Esophagus squamous epithelium (tissue), 5 donors: ENCODE measurements at regions not wholly inside any gene's neighbourhood (a gene's known extent, or its start where the extent isn't known, plus 50 kb on each side); places are given as distances from the start of the nearest gene placed in this dataset.

Experiments
- DNase-seq: peaks from one replicate; lab custom pipeline; 2025; lab: John Stamatoyannopoulos, UW
- H3K27ac ChIP-seq, 4 donors: fragments of 200-600 bp; sonication (generic); one replicate each; pipeline ENCODE4 v1.5.1; 2016 to 2019; ENCODE audit warnings: mild to moderate bottlenecking in 1 of 4
- H3K27me3 ChIP-seq, 4 donors: fragments of 200-600 bp; sonication (generic); 1 replicate in 3 of 4; 2 replicates in 1 of 4; pipeline versions ENCODE4 v1.5.1 to v1.6.0; 2017 to 2021; ENCODE audit warnings: antibody characterized with exemption in 1 of 4
- H3K36me3 ChIP-seq, 3 donors: fragments of 200-600 bp; sonication (generic); one replicate each; pipeline ENCODE4 v1.5.1; 2016 to 2019
- H3K4me1 ChIP-seq, 3 donors: fragments of 200-600 bp; sonication (generic); one replicate each; pipeline ENCODE4 v1.5.1; 2017 to 2019
- H3K4me3 ChIP-seq, 4 donors: fragments of 200-600 bp; sonication (generic); 1 replicate in 3 of 4; 2 replicates in 1 of 4; pipeline ENCODE4 v1.5.1; 2016 to 2019; ENCODE audit warnings: mild to moderate bottlenecking in 2 of 4, moderate library complexity in 1 of 4
- H3K9me3 ChIP-seq, 3 donors: fragments of 200-600 bp; sonication (generic); one replicate each; pipeline ENCODE4 v1.5.1; 2016 to 2019
- POLR2A ChIP-seq, 4 donors: fragments of 450-650 bp; IDR thresholded peaks; one replicate each; pipeline ENCODE4 v1.6.1; 2017; ENCODE audit warnings: antibody characterized with exemption in 4 of 4, mild to moderate bottlenecking in 4 of 4, moderate library complexity in 3 of 4
- WGBS, 2 donors: methylation state at CpG; one replicate each; pipeline ENCODE4 v1.1.5; 2018; 5-methylcytosine and 5-hydroxymethylcytosine counted together
- intact Hi-C: fragments of 100-400 bp; cut with DNase I; formaldehyde crosslinking; loops from one replicate; pipeline ENCODE4 v1.15.0; 2022
- TF ChIP-seq, protein P1 (sequence below), 6 experiments: fragments of 450-650 bp in 4 of 6; fragments of 200-600 bp in 2 of 6; sonication (generic) in 2 of 6; IDR thresholded peaks; one replicate each; pipeline ENCODE4 v1.5.1; 2016 to 2019; ENCODE audit warnings: antibody characterized with exemption in 6 of 6, mild to moderate bottlenecking in 4 of 6, moderate library complexity in 4 of 6
- donor health status: DM: yes; HTN: yes; CAD: no.

DNA sequence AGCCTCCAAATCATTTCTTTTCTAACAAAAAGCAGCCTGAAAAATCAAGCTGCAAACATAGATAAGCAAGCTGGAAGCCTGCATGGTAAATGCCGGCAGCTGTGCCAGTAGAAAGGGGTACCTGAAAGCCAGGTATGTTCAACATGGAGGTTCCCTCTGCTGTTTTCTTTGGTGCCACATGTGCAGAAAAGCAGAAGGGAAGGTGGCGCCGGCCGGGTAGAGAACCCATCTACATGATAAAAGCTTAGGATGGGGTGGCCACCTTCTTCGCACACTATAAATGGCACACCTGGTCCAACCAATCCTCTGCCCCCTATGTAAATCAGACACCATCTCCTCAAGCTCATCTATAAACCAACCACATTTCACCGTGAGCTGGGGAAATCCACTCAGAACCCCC is 268.9 kb upstream of the IRX2 start:
- Histone ChIP-seq H3K27ac (no peak overlapping the region), H3K9me3 (no peaks in the 10 kb centered on the region), H3K27me3 (no peaks in the 10 kb centered on the region), H3K4me3 (no peak overlapping the region), H3K36me3 (no peaks in the 10 kb centered on the region), H3K4me1 (no peaks in the 10 kb centered on the region)
- TF ChIP-seq, protein P1, sequence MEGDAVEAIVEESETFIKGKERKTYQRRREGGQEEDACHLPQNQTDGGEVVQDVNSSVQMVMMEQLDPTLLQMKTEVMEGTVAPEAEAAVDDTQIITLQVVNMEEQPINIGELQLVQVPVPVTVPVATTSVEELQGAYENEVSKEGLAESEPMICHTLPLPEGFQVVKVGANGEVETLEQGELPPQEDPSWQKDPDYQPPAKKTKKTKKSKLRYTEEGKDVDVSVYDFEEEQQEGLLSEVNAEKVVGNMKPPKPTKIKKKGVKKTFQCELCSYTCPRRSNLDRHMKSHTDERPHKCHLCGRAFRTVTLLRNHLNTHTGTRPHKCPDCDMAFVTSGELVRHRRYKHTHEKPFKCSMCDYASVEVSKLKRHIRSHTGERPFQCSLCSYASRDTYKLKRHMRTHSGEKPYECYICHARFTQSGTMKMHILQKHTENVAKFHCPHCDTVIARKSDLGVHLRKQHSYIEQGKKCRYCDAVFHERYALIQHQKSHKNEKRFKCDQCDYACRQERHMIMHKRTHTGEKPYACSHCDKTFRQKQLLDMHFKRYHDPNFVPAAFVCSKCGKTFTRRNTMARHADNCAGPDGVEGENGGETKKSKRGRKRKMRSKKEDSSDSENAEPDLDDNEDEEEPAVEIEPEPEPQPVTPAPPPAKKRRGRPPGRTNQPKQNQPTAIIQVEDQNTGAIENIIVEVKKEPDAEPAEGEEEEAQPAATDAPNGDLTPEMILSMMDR (IDR thresholded peaks at IDR 0.05) = no peak
- TF ChIP-seq POLR2A (IDR thresholded peaks at IDR 0.05) = no peak
- intact Hi-C loops = no loop called here
- no peak for DNase-seq
- 88% methylated on average over 6 of the region's 6 CpGs for WGBS, 2 donors

DNA sequence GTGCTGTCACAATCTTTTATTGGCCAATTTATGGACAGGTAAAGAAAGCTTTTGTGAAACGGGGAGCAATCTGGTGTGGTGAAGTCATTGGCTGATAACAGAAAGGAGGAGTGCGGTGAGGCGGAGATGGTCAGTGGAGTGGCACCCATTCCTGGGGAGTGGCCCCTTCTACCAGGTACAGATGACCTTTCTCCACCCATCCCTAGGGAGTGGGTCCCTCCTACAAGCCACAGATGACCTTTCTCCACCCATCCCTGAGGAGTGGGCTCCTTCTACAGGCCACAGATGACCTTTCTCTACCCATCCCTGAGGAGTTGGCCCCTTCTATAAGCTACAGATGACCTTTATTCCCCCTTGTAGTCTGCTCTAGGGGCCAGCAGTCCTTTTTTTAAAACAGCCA is 267.6 kb upstream of the IRX2 start:
- H3K4me3 ChIP-seq = no peak overlapping the region
- H3K27ac ChIP-seq = no peak overlapping the region
- H3K36me3 ChIP-seq = no peaks in the 10 kb centered on the region
- no peaks in the 10 kb centered on the region for H3K9me3 ChIP-seq
- TF ChIP-seq, protein P1 (IDR thresholded peaks at IDR 0.05) = no peak
- TF ChIP-seq POLR2A (IDR thresholded peaks at IDR 0.05) = no peak
- WGBS, 2 donors = 94 to 97% methylated on average over 2 to 3 of the region's 3 CpGs
- intact Hi-C loops = no loop called here
- no peaks in the 10 kb centered on the region for H3K27me3 ChIP-seq
- DNase-seq = no peak
- H3K4me1 ChIP-seq = no peaks in the 10 kb centered on the region

DNA sequence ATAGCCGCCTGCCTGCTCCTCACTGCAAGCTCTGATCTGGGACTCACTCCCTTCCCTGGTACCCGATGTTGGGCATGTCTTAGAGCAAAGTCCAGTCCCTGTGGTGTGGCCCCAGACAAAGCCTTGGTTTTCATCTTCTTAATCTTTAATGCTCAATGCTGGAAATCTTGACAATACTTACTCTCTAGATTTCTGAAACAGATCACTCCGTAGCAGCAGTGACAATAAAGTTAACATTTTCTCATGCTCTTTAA is 260.2 kb upstream of the IRX2 start:
- Histone ChIP-seq H3K4me3 (no peak overlapping the region), H3K27me3 (no peaks in the 10 kb centered on the region), H3K27ac (no peak overlapping the region), H3K9me3 (no peaks in the 10 kb centered on the region), H3K36me3 (no peaks in the 10 kb centered on the region), H3K4me1 (peaks cover 0 to 5% (median 0%) of the 10 kb centered on the region in 3 donors)
- DNase-seq = no peak
- WGBS, 2 donors = 56 to 82% methylated on average over 3 of the region's 3 CpGs
- no peak for TF ChIP-seq POLR2A (IDR thresholded peaks at IDR 0.05)
- TF ChIP-seq, protein P1 (IDR thresholded peaks at IDR 0.05) = no peak
- intact Hi-C loops = no loop called here

DNA sequence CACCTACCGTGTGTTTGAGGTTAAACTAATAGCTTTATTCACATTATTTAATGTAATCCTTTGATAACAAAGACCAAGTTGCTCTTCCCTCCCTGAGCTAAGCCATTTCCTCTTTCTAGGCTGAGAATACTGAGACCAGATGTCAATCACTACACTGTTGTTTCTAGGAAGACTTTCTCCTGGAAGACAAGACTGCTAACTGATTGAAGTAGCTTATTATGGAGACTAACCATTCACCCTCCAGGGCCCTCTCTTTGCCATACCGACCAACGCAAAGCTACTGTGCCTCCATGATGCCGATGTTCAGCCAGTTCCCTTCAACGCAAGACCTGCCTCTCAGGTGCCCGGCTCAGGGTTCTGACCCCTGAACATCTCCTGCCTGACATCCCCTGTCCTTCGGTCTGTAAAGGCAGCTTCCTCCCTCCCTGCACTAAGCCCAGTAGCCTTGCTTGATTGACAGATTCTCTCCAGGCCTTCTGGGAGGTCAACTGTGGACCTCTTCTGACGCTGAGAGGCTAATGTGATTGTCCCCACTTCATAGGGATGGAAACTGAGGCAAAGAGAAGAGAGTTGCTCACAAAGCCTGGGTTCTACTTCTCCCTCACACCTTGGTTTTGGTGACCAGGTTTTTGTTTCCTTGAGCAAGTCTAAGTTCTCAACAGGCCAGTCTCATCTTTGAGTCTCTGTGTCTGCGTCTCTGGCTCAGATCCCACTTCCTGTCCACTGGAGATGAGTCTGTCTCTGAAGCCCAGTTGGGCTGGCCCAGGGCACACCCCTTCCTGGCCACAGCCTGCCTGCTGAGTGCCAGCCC is 259.7 kb upstream of the IRX2 start:
- H3K27me3 ChIP-seq = no peaks in the 10 kb centered on the region
- peaks cover 0 to 5% (median 0%) of the 10 kb centered on the region in 3 donors for H3K4me1 ChIP-seq
- H3K9me3 ChIP-seq = no peaks in the 10 kb centered on the region
- intact Hi-C loops = no loop called here
- no peak overlapping the region for H3K4me3 ChIP-seq
- DNase-seq = no peak
- no peak overlapping the region for H3K27ac ChIP-seq
- TF ChIP-seq, protein P1 (IDR thresholded peaks at IDR 0.05) = no peak
- no peak for TF ChIP-seq POLR2A (IDR thresholded peaks at IDR 0.05)
- no peaks in the 10 kb centered on the region for H3K36me3 ChIP-seq
- WGBS, 2 donors = 82 to 83% methylated on average over 7 of the region's 9 CpGs

DNA sequence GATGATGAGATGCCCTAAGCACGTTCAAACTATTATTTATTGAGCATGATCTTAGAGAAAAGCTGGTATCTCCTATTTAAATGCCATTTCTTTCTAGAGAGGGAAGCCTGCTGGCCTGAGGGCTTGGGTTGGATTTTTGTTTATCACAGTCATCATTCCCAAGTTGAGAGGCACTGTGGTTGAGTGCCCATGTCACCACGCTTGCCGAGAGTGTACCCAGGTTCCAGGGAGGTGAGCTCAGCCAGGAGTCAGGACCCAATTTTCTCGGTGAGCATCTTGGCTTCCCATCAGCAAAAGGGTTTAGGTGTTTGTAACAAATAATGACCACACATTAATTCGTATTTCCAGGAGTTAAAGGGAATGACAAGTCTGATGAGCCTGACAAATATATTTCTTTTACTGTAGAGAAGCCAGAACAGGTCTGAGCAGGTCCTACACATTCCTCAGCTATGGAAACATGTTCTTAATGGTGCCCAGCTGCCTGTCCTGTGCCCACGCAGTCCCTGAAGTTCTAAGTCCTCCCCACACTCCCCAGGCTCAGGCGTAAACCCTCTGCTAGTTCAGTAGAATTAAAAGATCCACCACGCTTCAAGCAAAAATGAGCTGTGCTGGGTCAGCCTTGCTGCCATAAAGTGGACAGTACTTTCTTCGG is 258.9 kb upstream of the IRX2 start:
- H3K4me1 ChIP-seq = peaks cover 0 to 5% (median 0%) of the 10 kb centered on the region in 3 donors
- no peaks in the 10 kb centered on the region for H3K36me3 ChIP-seq
- H3K27me3 ChIP-seq = no peaks in the 10 kb centered on the region
- no peak overlapping the region for H3K27ac ChIP-seq
- TF ChIP-seq, protein P1 (IDR thresholded peaks at IDR 0.05) = no peak
- TF ChIP-seq POLR2A (IDR thresholded peaks at IDR 0.05) = no peak
- intact Hi-C loops = no loop called here
- no peak overlapping the region for H3K4me3 ChIP-seq
- no peak for DNase-seq
- no peaks in the 10 kb centered on the region for H3K9me3 ChIP-seq
- WGBS, 2 donors = 24 to 28% methylated on average over 9 of the region's 9 CpGs
